DLD1 (cell line): ENCODE measurements at regions not wholly inside any gene's neighbourhood (a gene's known extent, or its start where the extent isn't known, plus 50 kb on each side); places are given as distances from the start of the nearest gene placed in this dataset.

Experiments
- in situ Hi-C: cut with HindIII; loops from 2 replicates; pipeline ENCODE4 v1.10.0; 2017; ENCODE audit warnings: low sequenced_read_pairs

DNA sequence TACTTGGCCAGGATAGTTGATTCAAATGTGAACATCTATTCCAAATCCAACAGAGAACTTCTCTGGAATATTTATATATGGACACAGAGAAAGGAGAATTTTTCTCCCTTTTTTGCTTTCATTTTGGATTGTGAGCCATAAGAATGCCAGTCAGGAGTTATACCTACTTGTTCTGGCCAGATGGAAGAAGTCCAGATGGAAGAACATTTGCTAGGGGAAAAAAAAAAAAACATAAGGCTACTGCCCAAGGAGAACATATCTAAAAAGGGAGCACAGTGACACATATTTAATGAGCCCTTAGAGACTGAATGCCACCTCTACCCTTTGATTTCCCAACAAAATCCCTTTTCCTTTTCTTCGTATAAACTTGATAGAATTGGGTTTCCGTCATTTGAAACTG is 61.7 kb upstream of the PPP2R2B start:
- in situ Hi-C loops, result no loop called here

DNA sequence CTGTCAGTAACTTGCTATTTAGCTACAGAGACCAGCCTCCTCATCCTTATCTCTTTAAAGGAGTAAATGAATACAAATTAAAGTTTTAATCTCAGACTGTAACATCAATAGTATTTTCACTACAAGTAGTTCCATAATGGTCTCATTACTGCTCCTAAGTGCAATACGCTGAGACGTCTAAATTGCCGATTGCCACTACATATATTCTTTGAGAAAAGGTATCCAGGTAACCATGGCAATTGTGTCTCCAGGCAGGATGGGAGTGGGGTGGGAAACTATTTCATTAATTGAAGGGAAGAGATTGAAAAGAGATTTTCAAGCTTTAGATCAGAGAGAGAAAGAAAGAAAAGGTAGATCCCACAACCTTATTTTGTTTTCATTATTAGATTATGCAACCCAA is 65.5 kb upstream of the PPP2R2B start:
- in situ Hi-C loops, result no loop called here

DNA sequence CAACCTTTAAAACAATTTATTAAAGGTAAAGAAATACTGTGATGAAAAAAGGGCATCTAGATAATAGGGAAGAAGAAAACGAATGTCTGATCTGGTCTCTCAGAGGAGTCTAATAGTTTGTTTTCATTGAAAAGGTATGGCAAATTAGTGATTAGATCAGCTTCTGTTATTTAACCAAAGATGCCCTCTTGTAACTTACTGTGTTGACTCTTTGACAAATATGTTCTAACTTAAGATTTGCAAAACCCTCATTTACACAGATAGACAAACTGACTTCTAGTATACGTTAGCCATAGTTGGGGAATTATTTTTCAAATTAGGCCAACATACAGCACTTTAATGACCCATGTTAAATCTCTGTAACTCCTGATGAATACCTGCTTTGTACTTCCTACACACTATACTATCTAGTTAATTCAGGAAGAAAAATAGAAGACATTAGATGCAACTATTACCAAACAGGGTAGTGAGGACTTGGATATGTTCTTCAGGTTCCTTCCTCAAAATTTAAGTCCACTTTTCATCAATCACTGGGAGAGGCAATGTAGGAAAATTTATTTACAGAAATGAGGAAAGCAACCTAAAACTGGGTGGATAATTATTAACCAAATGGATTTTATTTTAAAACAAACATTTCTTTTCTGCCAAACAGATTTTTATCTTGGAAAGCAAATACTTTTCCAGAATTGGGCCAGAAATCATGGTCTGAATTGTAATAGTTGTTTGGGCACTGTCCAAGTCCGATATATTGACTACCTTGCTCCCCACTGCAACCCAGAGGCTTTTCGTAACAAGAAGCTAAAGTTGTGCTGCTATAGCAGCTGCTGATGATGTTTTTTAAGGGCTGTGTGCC is 66.4 kb upstream of the PPP2R2B start:
- in situ Hi-C loops, result no loop called here

DNA sequence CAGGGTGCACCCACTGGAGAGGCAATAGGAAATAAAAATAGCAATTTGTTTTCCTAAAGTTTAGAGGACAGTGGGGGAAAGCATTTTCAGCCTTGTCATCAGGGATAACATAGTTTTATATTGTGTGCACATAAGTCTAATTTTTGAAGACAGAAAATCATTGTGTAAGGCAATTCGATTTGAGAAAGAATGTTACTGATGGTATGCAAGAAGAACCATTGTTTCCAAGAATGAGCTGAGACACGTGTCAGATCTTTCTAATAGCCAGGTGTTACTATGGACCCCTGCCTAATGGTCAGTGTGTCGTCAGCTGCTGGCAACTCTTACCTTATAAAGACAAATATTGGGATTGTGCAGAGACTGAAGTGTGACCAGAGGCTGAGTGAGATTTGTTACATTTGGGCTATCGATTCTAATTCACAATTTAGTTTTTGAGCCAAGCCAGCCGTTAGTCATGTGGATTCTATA is 67.1 kb upstream of the PPP2R2B start:
- in situ Hi-C loops, result no loop called here

DNA sequence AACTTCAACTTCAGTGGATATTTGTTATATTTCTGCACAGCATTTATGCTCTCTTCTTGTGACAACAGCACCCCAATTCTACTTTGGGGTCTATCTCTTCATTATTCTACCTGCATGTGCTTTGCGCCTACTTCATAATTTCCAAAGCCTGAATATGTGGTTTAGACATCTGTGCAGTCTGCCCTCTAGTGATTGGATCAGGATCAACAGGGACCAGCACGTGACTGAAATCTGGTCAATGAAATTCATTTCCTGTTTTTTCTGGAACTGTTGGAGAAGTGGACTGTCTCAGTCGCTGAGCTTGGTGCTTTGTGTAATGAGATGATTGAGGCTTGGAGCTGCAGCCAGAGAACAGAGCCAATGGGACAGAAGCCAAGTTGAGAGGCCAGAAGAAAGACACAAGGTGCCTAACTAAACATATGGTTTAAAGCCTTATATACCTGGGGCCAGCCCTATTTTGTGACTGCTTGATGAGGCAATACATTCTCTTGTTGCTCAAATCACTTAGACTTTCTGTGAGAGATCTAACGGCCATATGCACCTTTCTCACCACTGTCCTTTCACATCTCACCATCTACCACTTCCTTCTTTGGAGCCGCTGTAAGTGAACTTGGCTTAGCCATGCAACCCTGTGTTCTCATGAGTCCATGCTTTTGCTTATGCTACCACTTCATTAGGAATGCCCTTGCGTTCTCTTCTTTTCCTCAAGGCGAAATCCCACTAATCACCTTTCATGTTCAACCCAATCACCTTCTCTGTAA is 68.8 kb upstream of the PPP2R2B start:
- in situ Hi-C loops, result no loop called here

DNA sequence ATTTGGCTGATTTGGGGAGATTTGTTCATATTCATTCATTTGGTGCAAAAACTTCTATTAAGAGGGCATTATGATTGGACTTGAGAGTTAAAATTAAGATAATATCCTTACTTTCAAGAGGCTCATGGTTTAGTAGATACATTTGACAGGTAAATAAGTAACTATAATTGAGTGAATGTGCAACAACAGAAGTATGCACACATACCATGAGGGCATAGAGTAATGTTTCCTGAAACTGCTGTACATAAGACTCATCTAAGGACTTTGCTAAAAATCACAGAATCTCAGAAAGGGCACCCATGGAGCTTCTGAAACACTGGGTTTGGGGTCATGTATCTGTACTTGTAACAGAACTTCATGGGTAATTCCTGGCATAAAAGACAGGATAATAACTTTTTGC is 70.1 kb upstream of the PPP2R2B start:
- in situ Hi-C loops, result no loop called here

DNA sequence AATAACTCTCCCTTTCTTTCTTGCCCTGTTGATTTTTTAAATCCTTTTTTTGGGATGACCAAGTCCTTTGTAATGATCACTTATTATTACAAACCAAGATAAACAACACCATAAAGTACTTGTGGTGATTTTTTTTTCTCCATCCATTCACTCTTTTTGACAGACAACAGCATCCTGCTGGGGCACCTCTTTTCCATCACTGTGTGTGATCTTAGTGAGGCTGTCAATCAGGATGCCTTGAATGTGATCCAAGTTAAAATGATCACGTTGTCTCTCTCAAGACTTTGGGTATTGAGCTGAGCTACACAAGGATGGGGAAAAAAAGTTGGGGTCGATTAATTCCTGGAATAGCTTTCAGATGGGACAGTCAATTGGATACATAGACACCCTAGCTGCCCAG is 73.6 kb upstream of the PPP2R2B start:
- in situ Hi-C loops, result no loop called here

DNA sequence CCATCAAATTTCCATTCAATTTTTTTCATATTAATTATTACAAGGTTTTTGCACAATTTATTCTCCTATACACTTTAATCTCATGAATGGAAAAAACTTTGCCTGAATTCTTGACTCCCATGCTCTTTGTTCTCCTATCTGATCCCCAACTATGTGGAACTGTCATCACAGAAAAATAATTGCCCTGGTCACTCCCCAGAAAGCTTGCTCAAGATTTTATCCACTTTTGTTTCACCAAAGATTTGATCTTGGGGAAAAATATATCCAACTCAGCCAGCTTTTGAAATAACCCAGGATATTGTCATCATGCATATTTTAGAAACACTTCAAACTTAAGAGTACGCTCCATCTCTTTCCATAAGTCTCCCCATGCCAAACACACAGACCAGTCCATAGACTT is 77.7 kb upstream of the PPP2R2B start:
- in situ Hi-C loops, result no loop called here

DNA sequence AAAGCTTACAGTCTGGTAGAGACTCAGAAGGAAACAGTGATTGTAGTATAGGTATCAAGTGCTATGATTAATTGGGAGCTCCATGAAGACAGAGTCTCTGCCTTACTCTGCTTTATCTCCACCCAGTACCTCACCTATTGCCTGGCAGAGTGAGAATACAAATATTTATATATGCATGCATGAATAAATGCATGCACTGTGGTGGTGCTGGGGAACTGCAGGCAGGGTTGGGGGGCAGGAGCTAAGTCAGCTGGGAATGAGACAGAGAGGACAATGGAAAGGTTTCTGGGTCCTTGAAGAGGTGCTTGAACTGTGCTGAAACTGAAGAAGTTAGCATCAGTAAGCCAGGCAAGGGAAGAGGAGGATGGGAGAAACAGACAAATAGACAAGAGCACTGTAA is 80.8 kb upstream of the PPP2R2B start:
- in situ Hi-C loops, result no loop called here

DNA sequence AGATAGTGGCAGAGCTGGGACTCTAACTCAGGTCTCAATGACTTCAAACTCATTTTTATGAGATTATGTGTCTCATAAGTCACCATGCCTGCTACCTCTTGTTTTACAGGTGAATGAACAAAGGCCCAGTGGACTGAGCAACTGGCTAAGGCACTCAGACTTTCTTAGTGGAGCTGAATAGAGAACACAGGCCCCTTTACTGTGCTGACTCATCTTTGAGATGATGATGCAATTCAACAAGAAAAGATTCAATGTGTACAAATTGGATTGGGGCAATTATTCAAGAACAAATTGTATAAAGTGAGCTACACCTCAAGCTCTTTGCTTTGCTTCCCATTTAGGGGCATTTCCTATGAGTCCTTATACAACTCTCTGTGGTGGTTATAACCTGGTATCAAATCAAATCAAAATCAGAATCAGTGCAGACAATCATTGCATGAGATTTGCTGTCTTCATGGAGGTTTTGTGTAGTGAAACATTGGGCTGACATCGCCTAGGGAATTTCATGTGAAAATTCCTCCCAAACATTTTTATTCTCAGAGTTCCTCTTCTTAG is 84.3 kb upstream of the PPP2R2B start:
- in situ Hi-C loops, result no loop called here

DNA sequence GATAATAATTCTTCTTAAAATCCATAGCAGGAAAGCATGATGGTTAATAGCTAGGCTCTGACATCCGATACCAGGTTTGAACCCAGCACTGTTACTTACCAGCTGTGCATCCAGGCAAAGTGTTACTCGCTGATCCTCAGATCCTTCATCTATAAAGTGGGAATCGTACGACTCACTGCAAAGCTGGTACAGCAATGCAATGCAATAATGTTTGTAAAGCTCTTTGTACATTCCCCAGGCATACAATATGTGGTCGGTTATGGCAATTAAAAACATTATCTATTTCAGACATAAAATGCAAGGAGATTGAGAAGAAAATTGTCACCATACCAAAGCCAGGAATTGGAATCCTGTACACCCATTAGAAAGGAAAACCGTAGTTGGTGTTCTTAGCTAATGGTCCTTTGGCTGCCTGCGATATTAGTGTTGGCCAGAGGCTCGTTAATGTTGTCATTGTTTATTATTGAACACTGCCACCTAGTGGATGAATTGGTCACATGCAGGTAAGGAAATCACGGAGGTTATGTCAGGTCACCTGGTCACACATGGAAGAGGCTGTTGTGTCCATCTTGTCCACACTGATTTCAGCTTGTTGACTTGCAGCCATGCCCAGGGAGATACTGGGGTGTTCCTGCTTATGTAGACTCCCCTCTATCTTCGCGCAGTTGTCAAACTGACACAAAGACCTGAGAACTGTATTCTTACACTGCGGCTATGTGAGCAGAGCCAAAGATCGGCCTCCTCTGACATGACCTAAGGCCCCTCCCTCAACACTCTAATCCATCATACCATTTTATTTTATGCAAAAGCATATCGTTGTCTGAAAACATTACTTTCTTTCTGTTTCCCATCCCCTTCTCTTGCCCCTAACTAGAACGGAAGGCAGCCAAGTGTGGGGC is 87.5 kb upstream of the PPP2R2B start:
- in situ Hi-C loops, result no loop called here

DNA sequence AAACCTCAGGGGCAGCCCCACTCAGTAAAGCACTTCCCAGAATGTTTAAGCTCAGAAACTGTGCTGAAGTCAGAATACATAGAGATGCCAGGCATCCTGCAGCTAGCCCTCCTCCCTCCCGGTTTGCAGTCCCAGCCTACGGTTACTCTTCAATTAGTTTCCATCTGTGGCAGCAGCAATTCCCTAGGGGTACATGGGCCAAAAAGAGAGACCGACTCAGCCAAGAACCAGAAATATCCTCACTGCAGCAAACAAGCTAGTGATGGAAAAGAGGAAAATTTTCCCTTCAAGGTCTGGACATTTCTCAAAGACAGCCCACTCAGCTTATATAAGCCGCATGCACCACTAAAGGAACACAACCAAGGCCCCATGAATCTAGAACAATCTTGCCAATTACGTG is 89.1 kb upstream of the PPP2R2B start:
- in situ Hi-C loops, result no loop called here

DNA sequence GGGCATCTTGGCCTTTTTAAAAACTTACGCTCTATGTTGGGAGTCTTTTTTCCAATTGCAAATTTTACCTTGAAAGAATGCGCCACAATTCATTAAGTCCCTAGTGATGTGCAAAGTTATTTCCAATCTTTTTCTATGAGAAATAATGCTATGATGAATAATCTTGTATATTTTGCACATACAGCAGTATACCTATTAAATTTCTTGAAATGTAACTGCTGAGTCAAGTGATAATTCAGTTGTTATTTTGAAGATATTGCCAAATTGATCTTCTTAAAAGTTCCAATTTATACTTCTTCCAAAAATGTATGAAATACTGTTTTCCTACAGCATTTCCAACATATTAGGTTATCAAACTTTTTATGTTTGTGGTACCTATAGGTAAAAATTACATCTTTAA is 92.8 kb upstream of the PPP2R2B start:
- in situ Hi-C loops, result no loop called here

DNA sequence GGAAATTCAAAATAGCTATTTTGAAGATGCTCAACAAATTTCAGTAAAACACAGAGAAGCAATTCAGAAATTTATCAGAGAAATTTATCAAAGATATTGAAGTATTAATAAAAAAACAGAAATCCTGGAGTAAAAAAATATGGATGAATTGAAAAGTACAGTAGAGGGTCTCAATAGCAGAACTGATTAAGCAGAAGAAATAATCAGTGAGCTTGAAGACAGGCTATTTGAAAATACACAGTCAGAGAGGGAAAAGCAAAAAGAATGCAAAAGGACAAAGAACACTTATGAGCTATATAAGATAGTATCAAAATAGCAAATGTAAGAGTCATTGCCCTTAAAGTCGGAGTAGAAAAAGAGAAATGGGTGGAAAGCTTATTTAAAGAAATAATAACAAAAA is 107.9 kb upstream of the PPP2R2B start:
- in situ Hi-C loops, result no loop called here

DNA sequence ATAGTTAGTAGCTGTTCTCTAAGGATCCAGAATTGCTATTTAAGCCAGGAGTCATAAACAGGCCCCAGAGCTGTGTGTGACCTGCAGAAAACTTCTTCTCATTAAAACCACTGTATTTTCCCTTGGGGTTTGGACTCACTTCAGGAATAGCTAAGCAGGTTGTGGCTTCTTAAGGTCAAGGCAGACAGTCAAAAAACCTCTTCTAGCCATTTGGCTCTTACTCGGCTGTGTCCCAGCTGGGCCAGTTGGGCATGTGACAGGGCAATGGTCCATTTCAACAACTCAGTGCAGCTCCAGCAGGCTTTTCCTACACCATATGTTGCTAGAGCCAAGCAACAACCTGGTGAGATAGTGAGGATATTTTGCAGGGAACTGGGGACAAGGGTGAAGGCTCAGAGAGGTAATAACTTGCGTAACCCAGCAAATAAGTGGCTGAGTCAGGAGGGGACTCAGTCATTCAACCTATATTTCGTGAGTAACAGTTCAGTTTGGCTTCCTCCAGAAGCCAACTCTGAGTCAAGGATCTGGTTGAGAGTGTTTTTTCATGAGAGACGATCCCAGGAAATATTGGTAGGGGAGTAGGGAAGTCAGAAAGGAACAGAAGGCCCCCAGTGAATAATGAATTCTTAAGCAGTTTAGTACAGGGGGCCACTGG is 115.4 kb upstream of the PPP2R2B start:
- in situ Hi-C loops, result no loop called here

DNA sequence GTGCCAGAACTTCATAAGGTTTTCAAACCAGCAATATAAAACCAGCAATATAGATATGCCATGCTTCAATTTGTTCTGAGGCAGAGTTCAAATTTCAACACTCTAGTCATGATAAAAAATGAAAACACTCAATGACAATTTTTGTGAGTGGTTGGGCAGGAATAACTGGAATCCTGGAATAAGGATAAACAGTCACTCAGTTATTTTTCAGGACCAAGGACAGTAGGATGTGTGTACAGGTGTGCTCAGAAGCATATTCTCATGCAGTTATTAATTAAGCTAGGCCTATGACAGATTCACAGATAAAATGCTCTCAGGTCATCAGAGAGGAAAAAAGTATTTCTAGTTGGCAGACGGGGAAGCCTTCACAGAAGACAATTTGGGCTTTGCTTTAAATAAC is 117.3 kb upstream of the PPP2R2B start:
- in situ Hi-C loops, result no loop called here

DNA sequence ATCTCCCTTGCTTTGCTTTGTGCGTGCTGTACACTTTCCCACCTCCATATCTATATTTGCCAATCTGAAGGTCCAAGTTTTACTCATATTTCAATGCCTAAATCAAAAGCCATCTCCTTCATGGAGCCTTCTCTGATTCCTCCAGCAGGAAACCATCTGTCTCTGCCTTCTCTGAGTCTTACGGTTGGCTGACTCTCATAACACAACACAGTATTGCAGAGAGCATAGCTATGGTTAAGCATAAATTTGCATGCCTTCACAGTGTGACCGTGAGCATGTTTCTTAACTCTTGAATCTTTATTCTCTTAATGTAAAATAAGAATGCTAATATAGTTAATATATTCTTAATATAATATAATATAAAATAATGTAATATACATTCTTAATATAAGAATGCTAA is 136.8 kb upstream of the PPP2R2B start:
- in situ Hi-C loops, result no loop called here

DNA sequence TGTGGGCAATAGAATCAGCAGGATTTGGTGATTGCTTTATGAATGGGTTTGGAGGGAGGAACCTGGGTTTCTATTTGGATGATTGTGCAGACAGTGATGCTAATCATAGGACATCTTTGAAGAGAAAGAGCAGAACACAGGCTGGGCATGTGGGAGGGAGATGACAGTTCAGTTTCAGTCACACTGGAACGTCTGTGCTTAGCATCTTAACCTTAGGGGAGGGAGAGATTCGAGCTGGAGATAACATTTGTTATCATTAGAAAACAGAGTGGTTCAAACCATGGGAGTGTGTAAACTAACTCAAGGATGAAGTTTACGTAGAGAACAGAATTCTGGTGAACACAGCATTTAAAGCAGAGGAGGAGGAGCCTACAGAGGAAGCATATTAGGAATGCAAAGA is 138.6 kb upstream of the PPP2R2B start:
- in situ Hi-C loops, result no loop called here

DNA sequence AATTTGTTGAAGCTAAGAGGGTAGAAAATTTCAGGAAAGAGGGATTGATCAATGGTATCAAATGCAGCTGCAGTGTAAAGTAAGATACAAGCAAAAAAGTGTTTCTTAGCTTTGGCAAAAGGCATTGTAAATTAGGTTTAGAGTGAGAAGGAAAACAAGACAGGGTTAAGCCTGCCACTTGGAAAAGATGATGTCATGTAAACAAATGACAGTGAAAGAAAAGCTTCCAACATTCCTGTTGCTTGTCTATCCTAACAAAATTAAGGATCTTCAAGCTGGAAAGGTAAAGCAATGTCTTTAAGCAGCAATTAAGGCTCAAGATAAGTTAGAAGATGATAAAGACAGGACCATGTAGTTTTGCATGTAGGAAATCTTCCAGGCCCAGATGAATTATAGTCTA is 139.1 kb upstream of the PPP2R2B start:
- in situ Hi-C loops, result no loop called here

DNA sequence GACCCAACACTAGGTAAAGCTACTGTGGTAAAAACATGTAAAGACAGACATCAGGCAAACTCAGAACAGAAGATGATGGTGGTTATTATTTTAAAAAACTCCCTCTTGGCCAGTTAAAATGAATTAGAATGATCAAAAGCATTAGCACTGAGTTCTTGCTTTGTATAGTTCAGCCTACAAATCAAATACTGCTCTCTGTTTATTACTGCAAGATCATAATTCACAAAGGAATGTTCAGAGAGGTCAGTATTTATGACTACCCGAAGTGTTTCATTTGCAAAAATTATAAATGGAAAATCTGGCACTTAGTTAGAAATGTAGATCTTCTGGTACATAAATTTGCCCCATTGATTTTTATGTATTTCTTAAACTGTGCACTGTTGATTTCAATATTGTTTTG is 140.3 kb upstream of the PPP2R2B start:
- in situ Hi-C loops, result no loop called here
